DOHH2 (cell line): ENCODE measurements at regions not wholly inside any gene's neighbourhood (a gene's known extent, or its start where the extent isn't known, plus 50 kb on each side); places are given as distances from the start of the nearest gene placed in this dataset.

Experiments used
- CTCF ChIP-seq: fragments of 200-600 bp; sonication (generic); IDR thresholded peaks from one replicate; pipeline ENCODE4 v1.5.1; 2014; ENCODE audit warnings: antibody characterized with exemption, mild to moderate bottlenecking, low read depth, low read length; ENCODE audit not compliant: poor library complexity, severe bottlenecking
- EZH2phosphoT487 ChIP-seq: fragments of 200-600 bp; sonication (generic); IDR thresholded peaks from 2 replicates; pipeline ENCODE4 v1.6.1; 2017; ENCODE audit warnings: borderline replicate concordance, mild to moderate bottlenecking, antibody characterized with exemption, low read length, moderate library complexity, mixed read lengths

- TF ChIP-seq EZH2phosphoT487 = no peak
- no peak for TF ChIP-seq CTCF
Measured at GRCh38 chr11:36741515-36741914, 143.5 kb upstream of the RAG2 start.
